ENCODE measurements at regions not wholly inside any gene's neighbourhood (a gene's known extent, or its start where the extent isn't known, plus 50 kb on each side); places are given as distances from the start of the nearest gene placed in this dataset.

DNA sequence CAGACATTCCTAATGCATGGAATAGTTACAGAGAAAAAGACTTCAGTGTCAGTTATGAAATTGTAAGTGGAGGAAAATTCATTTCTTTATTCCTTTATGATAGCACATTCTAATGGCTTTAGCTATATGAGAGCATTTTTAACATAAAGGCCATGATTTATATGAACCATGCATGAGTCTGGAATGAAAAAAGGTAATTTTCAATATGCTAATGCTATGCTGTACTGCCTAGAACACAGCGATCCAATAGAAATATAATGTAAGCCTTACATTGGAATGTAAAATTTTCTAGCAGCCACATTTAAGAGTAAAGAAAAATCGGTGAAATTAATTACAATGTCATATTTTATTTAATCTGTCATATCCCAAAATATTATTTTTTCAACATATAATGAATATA is 932.0 kb downstream of the C4orf33 start:
- TF ChIP-seq, protein P1, sequence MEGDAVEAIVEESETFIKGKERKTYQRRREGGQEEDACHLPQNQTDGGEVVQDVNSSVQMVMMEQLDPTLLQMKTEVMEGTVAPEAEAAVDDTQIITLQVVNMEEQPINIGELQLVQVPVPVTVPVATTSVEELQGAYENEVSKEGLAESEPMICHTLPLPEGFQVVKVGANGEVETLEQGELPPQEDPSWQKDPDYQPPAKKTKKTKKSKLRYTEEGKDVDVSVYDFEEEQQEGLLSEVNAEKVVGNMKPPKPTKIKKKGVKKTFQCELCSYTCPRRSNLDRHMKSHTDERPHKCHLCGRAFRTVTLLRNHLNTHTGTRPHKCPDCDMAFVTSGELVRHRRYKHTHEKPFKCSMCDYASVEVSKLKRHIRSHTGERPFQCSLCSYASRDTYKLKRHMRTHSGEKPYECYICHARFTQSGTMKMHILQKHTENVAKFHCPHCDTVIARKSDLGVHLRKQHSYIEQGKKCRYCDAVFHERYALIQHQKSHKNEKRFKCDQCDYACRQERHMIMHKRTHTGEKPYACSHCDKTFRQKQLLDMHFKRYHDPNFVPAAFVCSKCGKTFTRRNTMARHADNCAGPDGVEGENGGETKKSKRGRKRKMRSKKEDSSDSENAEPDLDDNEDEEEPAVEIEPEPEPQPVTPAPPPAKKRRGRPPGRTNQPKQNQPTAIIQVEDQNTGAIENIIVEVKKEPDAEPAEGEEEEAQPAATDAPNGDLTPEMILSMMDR (IDR thresholded peaks at IDR 0.05; ENCODE audit: poor library complexity, severe bottlenecking): no peak
- TF ChIP-seq EZH2 (IDR thresholded peaks at IDR 0.05; ENCODE audit: borderline replicate concordance, insufficient read depth, low read length, poor library complexity, severe bottlenecking): no peak
- TF ChIP-seq MXI1 (conservative IDR thresholded peaks at IDR 0.05; ENCODE audit: poor library complexity, severe bottlenecking): no peak
- TF ChIP-seq EP300 (conservative IDR thresholded peaks at IDR 0.05; ENCODE audit: poor library complexity, severe bottlenecking): no peak
- TF ChIP-seq TAF1 (IDR thresholded peaks at IDR 0.05; ENCODE audit: low read depth): no peak
- no peak for TF ChIP-seq REST (IDR thresholded peaks at IDR 0.05; ENCODE audit: borderline replicate concordance)
- TF ChIP-seq POLR2AphosphoS5 (IDR thresholded peaks at IDR 0.05): no peak

Data from neural cell (in vitro differentiated cells).